GM21381 (cell line): ENCODE measurements at regions not wholly inside any gene's neighbourhood (a gene's known extent, or its start where the extent isn't known, plus 50 kb on each side); places are given as distances from the start of the nearest gene placed in this dataset.

ENCODE experiments used
- ATAC-seq: cut with Tn5 transposase; IDR thresholded peaks from one replicate; pipeline ENCODE4 v1.9.1; 2021; ENCODE audit warnings: mild to moderate bottlenecking, moderate library complexity; ENCODE audit not compliant: unreplicated experiment

DNA sequence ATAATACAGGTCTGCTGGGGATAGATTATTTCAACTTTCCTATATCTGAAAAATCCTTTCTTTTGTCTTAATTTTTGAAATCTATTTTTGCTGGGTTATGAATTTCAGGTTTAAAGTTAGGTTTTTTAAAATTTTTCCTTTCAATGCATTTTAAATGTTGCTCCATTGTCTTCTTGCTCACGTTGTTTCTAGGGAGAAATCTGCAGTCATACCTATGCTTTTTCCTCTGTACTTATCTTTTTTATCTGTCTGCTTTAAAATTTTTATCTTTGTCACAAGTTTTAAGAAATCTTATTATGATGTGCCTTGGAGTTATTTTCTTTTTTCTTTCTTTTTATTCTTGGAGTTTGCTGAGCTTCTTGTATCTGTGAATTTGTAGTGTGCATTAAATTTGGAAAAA, 412.0 kb upstream of the KIF2A start:
- ATAC-seq: no peak

DNA sequence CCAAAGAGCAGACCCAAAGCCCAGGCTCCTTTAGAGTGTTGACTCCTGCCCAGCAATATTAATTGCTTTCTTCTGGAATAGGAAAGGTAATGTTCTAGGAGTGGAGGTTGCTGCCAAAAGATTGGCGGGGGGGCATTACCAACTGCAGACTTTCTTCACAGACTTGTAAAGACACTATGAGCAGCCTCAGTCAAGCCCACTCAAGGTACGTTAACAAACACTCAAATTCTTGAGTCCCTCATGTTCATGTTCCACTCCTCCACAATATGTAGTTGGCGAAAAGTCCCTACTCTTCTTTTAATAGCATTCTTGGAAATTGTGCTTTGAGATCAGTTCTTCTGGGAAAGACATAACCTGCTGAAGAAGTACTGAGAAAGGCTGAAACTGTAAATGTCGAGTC, 409.2 kb upstream of the KIF2A start:
- ATAC-seq: no peak

DNA sequence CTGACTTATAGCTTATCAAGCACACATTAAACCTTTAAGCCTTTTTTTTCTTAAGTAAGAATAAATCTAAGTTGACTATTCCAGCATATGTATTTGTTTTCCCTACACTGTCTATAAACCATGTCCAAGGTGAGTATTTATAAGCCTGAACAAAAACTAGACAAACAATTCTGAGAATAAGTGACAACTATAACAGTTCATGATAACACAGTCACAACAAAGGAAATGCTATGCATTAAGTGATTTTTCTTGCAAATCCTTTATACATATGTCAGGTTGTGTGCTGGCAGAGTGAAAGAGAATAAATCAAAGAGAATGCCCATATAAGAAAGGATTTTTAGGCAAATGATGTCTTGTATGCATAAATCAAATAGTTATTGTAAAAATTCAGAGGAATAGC, 408.8 kb upstream of the KIF2A start:
- ATAC-seq: no peak

DNA sequence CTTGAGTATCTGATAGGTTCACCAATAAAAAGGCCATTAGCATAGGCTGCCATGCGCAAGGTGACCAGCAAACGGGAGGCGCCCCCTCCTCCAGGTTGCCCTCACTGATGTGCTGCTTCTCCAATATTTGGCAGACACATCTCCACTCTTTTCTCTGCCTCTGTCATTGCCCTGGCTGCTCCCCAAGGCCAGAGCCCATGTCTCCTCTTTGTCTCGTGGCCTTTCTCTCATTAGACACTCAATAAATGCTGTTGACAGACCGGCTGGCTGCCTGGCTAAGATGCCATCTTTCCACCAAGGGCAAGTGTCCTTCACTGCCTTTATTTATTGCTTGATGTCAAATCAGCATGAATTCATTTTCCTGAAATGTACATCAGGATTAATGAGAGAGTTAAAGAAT, 404.0 kb upstream of the KIF2A start:
- ATAC-seq: no peak

DNA sequence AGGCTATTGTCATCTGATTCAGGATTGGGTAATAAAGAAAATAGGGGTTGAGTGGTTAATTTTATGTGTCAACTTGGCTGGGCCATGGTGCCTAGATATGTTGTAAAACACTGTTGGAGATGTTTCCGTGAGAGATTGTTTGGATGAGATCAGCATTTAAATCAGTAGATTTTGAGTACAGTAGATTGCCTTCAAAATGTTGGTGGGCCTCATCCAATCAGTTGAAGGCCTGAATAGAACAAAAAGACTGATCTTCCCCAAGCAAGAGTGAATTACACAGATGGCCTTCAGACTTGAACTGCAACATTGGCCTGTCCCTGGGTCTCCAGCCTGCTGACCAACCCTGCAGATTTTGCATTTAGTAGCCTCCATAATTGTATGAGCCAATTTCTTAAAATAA, 401.3 kb upstream of the KIF2A start:
- ATAC-seq: no peak

DNA sequence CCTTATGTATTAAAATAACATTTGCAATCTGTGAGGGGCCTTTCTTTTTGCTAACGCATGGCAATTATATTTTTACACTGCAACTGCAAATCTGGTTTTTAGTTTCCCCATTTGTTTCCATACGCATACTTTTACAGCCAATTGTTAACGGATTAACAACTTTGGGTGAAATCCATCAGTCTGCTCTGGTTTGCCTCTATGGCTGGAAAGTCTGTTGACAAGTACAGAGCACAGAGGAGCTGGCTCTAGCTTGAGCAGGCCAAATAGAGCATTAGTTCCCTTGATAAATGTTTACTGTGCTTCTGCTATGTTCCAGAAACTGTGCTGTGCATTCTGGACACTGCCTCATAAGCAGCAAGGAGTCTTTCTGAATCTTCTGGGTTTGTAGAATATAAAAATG, 400.4 kb upstream of the KIF2A start:
- ATAC-seq: no peak

DNA sequence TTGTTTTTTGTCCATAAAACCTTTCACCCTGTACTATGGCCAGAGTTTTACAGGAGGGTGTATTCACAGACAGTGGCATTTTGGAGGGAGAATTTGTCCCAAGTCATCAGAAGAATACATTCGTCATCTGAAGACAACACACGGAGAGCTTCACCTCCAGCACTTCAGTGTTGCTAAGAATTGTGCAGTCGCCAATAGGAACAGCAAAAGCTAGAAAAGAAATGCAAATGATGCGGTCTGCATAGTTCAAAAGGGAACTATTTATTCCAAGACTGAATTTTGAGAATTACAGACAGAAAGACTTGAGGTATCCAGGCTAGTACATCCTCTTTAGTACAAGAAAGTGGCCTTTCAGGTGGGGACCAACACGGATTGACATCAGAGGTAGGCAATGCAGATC, 399.2 kb upstream of the KIF2A start:
- no peak for ATAC-seq

DNA sequence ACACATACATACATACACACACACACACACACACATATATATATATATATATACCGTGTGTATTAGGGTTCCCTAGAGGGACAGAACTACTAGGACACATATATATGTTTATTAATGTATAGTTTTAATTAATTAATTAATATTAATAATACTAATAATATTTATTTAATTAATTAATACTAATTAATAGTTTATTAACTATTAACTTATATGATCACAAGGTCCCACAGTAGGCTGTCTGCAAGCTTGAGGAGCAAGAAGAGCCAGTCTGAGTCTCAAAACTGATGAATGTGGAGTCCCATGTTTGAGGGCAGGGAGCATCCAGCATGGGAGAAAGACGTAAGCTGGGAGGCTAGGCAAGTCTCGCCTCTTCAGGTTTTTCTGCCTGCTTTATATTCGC, 398.0 kb upstream of the KIF2A start:
- ATAC-seq: no peak

DNA sequence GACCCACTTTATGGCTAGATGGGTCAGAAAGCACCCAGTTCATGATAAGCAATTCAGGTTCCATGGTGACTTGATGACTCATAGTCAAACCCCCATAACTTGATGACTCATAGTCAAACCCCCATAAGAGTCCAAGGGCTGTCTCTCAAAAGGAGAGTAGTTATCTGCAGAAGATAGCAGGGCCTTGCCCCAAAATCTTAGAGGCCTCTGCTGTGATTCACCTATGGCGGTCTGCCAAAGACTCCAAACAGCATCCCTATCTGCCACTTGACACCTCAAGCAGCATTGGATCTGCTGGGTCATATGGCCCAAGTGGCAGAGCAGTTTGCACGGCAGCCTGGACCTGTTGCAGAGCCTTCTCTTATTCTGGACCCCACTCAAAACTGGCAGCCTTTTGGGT, 395.2 kb upstream of the KIF2A start:
- no peak for ATAC-seq

DNA sequence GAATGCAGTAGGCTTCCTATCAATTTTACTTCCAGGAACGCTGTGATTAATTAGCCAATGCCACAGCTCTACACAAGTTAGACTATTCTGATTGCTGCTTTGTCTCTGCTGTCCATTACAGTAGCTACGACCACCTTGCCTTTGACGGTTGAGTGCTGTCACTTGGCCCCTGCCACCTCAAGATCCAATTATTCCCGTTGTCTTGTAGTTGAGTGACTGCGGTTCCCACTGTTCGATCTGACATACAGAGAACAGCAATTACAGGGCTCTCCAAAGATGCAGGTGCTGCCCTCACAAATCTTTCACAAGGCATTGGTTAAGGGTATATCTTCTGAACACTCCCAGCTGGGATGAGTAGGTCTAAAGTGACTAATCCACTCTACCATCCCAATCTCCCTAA, 393.4 kb upstream of the KIF2A start:
- no peak for ATAC-seq

DNA sequence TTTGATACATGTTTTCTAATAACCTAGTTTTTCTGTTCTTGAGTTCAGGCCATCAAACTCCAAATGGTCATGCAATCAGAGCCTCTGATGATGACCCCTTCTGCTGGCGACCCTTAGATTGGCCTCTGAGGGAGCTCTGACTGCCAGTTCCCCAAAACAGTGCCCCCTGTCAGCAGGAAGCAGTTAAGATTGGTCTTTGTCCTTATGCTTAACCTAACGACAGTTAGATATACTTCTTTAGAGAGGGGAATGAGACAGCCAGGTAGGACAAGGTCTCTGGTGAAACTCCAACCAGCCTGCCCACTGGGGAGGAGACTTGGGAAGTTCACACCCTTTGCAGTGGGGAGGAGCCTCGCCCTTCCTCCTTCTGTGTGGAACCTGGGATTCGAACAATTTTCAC, 390.4 kb upstream of the KIF2A start:
- ATAC-seq: no peak

DNA sequence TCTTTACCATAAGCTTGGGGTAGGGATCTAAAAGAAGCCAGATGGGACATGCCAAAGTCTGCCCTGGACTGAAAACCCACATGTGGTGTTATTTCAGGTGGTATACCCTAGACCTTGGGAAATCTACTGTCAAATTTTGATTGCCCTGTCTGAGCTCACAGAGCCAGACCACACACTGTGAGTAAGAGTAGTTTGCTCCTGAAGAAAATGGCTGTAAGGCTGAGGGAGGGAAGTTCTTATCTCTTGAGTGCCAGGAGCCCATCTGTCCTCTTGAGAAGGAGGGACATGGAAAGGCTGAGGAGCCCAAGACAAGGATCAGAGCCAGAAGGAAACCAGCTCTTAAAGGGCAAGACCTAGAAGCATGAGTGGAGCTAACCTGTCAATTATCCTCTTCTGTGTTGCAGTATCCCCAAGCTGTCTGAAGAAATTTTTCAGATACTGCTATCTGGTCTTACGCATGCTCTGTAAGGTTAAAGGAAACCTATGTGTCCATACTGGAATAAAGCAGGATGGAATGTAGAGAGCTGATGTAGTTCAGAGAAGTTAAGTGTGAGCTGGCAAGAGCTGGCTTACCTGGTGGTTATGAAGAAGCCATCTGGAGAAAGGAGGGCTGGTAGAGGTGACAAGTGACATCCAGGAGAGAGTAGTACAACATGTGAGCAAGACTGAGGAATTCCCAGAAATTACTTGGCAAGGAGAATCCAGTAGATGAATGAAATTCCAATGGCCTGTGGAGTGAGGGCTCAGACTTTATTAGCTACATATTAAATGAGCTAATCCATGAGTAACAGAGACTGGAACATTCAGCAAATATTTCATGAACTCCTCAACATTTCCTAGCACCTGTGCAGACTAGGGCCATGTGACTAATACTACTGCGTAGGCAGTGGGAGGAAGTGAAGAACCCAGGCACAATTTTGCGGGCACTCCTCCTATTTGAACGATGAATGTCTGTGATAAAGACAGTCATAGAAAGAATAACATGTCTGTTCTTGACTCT, 389.1 kb upstream of the KIF2A start:
- no peak for ATAC-seq

DNA sequence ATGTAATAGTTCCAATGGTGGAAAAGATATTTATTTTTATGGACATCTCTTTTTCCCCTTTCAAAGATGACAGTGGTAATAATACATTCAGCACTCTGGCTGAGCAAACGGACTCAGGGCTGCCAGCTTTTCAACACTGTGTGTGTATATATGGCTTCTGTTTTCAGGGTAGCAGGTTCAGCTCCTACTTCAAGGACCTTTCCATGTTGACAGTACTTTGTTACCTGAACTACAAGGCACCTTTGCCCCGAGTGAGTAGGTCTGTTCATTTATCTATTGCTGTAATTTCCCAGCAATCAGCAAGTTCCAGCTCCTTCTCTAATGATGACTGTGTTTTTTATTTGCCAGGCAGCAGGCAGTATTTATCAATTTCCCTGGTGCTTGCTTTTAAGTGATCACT, 387.4 kb upstream of the KIF2A start:
- no peak for ATAC-seq

DNA sequence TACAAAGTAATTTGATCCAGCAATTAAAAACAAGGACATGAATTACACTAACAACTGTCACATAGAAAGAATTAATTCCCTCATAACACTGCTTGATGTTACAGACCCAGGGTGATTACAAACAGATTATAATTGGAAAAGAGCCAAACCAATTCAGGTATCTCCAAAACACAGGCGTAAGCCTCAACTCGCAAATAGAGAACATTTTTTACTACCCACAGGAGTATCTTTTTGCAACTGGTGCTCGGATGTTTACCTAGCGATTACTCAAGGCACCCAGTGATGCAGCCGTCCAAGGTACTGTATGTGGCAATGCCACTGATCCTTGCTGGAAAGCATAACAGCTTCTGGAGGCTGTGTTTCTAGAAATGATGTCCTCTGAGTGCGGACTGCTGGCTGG, 386.1 kb upstream of the KIF2A start:
- no peak for ATAC-seq

DNA sequence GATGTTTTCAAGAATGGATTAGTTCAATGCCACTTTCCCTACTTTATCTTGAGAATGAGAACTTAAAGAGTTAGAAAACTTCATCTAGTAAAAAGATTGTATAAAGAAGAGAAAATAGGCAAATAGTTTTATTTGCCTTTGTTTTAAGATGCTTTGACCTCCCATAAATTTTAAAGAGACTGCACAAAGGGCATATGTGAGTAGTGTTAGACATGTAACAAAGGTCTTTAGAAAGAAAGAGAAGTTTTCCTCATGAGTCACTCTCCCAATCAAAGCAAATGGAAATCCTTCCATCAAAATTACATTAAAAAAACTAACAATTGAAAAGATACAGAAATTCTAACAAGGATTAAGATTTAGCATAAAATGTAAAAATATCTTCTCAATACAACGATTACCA, 381.8 kb upstream of the KIF2A start:
- ATAC-seq: no peak

DNA sequence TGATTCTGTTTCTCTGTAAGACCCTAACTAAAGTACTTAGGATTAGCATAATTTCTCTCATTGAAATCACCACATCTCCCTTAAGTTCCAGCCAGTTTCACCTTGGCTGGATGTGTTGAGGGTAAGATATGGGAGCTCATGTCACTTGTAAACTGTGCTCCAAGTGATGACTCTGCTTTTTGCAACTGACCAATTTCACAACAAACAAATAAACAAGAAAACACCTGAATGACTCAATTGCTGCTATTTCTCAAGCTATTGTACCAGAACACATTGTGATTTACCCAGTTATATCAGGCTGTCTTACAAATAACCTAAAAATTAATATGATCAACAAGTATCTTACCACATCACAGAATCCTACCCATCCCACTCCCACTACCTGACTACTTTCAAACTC, 379.1 kb upstream of the KIF2A start:
- no peak for ATAC-seq

DNA sequence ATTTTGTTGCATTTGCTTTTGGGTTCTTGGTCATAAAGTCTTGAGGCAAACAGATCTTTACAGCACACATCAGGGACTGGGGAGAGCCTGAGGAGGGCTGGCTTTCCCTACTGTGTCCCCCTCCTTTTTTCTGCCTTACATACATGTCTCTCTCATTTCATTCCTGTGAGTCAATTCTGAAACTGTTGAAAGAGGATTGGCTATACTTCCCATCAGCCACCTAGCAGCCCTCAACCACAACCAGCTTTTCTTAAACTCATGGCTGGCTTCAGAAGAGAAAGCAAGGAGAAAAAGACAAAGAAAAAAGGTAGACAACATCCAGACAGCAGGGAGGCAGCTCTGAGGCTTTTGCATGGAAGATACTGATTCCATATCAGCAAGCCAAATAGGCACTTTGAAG, 374.8 kb upstream of the KIF2A start:
- no peak for ATAC-seq

DNA sequence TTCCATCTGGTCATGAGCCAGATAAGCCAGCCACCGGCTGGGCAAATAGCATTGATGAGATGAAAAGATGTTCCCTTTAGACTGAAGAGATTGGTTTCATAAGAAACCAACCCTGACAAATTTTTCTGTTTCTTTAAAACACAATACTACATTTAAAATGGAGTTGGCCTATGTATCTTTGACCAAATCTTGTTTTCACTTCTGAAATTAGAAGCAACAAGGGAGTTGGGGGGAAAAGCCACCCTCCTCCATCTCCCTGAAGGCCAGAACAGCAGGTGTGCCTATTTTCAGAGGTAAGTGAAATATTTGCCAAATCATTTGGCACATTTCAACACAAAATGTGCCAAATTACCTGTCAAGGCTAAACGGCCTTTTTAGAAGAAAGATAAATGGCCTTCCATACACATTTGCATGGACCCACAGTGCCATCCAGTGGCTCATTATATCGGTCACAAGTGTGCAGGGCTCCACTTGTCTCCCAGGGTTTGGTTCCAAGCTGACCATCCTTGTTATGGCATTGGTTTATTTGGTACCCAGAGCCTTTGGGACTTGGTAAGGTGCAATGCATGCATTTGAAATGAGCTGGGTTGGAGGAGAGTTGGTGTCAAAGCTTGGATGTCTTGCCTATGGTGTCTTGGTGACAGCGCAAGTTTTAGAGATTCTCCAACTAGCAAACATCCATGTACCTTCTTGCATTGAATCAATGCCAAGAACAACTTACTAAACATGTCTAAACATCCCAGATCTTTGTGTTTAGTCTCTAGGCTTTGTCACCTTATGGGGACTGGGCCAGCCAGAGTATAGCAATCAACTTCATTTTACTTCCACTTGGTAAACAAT, 372.0 kb upstream of the KIF2A start:
- no peak for ATAC-seq

DNA sequence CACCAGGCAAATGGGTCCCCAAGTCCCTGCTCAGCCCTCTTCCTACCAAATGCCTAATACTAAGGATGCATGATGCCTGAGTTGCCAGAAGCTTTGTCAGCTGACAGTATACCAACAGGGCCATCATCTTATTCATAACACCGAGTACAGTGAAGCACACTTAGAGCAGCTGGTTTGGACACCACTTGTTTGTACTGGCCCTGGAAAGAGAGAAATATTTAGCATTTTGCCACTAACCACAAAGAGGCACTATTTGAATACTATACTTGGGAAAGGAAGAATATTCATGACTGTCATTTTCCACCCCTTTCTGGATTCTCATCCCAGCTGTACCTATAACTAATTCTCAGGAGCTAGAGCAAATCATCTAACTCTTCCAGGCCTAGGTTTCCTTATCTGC, 364.4 kb upstream of the KIF2A start:
- no peak for ATAC-seq

DNA sequence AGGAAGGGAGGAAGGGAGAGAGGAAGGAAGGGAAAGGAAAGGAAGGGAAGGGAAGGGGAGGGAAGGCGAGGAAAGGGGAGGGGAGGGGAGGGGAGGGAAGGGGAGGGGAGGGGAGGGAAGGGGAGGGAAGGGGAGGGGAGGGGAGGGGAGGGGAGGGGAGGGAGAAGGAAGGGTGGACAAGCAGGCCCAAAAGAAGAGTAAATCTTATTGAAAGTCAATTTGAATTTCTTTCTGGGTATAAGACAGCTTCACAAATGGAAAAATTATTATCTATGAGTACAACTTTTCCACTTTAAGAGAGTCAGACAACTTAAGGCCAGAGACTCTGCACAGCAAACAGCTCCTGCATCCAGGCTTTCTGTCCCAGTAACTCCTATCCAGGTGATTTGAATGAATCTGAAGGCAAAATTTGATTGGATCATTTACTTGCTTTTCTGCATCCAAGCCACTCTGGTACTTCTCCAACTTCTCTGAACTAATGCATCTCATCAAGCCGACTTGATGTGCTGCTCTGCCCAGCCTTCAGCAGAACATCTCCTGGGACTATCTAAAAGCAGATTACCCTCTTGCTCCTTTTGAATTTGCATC, 363.4 kb upstream of the KIF2A start:
- no peak for ATAC-seq

DNA sequence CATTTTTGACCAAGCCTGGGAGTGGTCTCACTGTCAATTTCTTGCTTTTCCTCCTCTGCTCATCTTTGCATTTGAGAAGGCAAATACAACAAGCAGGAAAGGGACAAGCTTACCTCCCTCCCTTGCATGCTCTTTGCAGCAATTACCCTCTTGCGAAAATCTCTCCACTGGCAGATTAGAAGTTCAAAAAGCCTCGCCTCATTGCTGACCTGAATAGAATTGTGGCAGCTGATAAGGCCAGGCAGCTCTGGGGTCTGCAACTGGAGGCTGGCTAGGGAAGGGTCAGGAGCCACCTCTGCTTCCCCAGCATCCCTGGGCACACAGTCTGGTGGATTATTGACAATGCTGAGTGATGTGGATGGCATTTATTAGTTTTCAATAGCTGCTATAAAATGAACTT, 362.3 kb upstream of the KIF2A start:
- ATAC-seq: no peak

DNA sequence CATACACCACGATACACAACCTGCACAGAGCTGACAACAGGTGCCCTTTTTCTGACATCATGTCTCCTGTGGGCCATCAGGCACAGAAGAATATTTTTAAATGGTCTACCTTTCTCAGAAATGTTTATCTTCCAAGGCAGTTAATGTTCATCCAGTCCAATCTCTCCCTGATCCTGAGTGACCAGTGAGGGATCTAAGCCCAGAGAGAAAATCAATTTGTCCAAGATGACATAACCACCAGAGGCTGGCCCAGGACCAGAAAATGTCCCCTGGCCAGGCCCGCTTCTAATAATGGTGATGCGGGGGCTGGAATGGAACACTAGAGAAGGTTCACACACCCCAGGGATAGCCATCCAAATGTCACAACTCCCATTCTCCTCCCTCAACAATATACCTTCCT, 357.9 kb upstream of the KIF2A start:
- ATAC-seq: no peak
